Smooth muscle cell (in vitro differentiated cells): ENCODE measurements at regions not wholly inside any gene's neighbourhood (a gene's known extent, or its start where the extent isn't known, plus 50 kb on each side); places are given as distances from the start of the nearest gene placed in this dataset.

Source experiments
- DNase-seq: peaks from one replicate; lab custom pipeline; 2025; ENCODE audit not compliant: unreplicated experiment; lab: John Stamatoyannopoulos, UW
- H2AFZ ChIP-seq: fragments of 200-600 bp; sonication (generic); 2 replicates; pipeline ENCODE4 v1.6.0; 2016; ENCODE audit warnings: antibody characterized with exemption, low read depth, mild to moderate bottlenecking
- H3F3A ChIP-seq: fragments of 200-600 bp; sonication (generic); 2 replicates; pipeline ENCODE4 v1.6.0; 2017; ENCODE audit warnings: antibody characterized with exemption, low read depth
- H3K27ac ChIP-seq: fragments of 200-600 bp; sonication (generic); 2 replicates; pipeline ENCODE4 v1.5.1; 2016; ENCODE audit warnings: low read depth, mild to moderate bottlenecking
- H3K27me3 ChIP-seq: fragments of 200-600 bp; sonication (generic); 2 replicates; pipeline ENCODE4 v1.6.1; 2016; ENCODE audit warnings: low read depth, mild to moderate bottlenecking
- H3K36me3 ChIP-seq: fragments of 200-600 bp; sonication (generic); 2 replicates; pipeline ENCODE4 v1.5.1; 2016; ENCODE audit warnings: low read depth
- H3K4me1 ChIP-seq: fragments of 200-600 bp; sonication (generic); 2 replicates; pipeline ENCODE4 v1.5.1; 2016; ENCODE audit warnings: low read depth
- H3K4me2 ChIP-seq: fragments of 200-600 bp; sonication (generic); 2 replicates; pipeline ENCODE4 v1.6.0; 2016; ENCODE audit warnings: mild to moderate bottlenecking
- H3K4me3 ChIP-seq: fragments of 200-600 bp; sonication (generic); 2 replicates; pipeline ENCODE4 v1.5.1; 2016; ENCODE audit warnings: mild to moderate bottlenecking
- H3K79me2 ChIP-seq: fragments of 200-600 bp; sonication (generic); 2 replicates; pipeline ENCODE4 v1.6.0; 2016; ENCODE audit warnings: low read depth, mild to moderate bottlenecking
- H3K9ac ChIP-seq: fragments of 200-600 bp; sonication (generic); 2 replicates; pipeline ENCODE4 v1.6.0; 2016; ENCODE audit warnings: low read depth
- H3K9me3 ChIP-seq: fragments of 200-600 bp; sonication (generic); replicated peaks from 2 replicates; pipeline ENCODE4 v1.5.1; 2016; ENCODE audit warnings: low read depth
- H4K20me1 ChIP-seq: fragments of 200-600 bp; sonication (generic); 2 replicates; pipeline ENCODE4 v1.6.0; 2016; ENCODE audit warnings: low read depth
- WGBS: methylation state at CpG from one replicate; pipeline ENCODE4 v1.1.7; 2016; ENCODE audit warnings: low lambda C conversion rate; 5-methylcytosine and 5-hydroxymethylcytosine counted together
- TF ChIP-seq, protein P1 (sequence below): fragments of 200-600 bp; sonication (generic); IDR thresholded peaks from 2 replicates; pipeline ENCODE4 v1.5.1; 2017; ENCODE audit warnings: borderline replicate concordance, mild to moderate bottlenecking, antibody characterized with exemption; ENCODE audit not compliant: insufficient read depth, poor library complexity, severe bottlenecking

DNA sequence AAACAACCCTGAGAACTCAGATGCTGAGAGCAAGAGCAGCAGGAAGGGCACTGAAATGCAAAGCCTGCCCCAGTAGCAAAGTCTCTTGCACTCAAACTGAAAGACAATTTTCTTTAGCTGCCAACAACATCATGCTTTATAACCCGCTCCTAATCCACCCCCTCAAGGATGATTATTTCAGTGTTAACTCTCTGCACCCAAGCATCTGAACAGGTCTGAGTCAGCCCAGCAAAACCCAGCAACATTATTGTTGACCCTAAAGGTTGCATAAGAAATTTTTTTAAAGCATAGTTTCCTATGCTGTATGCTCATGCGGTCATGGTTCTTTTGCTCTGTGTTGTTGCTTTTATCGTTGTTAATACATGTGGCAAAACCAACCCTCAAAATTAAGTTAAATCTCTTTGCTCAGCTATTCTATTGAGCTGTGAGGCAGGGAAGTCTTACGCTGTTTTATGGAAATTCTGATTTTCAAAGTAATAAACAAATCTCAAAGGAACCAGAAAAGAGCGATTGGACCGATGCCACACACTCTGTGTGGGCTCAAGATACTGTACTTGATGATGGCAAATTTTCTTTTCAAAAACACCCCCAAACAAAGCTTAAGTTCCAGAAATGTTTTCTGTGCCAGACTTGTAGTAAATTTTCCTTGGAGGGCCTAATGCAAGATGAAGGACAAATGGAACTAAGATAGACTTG, 440.6 kb upstream of the MPDZ start:
- H3K4me2 ChIP-seq, result no peak overlapping the region
- no peaks in the 10 kb centered on the region for H4K20me1 ChIP-seq
- no peaks in the 10 kb centered on the region for H3F3A ChIP-seq
- H3K36me3 ChIP-seq, result no peaks in the 10 kb centered on the region
- no peak for DNase-seq
- H3K4me3 ChIP-seq, result no peak overlapping the region
- H3K79me2 ChIP-seq, result no peaks in the 10 kb centered on the region
- TF ChIP-seq, protein P1, sequence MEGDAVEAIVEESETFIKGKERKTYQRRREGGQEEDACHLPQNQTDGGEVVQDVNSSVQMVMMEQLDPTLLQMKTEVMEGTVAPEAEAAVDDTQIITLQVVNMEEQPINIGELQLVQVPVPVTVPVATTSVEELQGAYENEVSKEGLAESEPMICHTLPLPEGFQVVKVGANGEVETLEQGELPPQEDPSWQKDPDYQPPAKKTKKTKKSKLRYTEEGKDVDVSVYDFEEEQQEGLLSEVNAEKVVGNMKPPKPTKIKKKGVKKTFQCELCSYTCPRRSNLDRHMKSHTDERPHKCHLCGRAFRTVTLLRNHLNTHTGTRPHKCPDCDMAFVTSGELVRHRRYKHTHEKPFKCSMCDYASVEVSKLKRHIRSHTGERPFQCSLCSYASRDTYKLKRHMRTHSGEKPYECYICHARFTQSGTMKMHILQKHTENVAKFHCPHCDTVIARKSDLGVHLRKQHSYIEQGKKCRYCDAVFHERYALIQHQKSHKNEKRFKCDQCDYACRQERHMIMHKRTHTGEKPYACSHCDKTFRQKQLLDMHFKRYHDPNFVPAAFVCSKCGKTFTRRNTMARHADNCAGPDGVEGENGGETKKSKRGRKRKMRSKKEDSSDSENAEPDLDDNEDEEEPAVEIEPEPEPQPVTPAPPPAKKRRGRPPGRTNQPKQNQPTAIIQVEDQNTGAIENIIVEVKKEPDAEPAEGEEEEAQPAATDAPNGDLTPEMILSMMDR, result no peak
- WGBS, result 78% methylated on average over 6 of the region's 6 CpGs
- no peaks in the 10 kb centered on the region for H3K4me1 ChIP-seq
- no peak overlapping the region for H2AFZ ChIP-seq
- no peak overlapping the region for H3K9ac ChIP-seq
- peaks cover 10% of the 10 kb centered on the region for H3K9me3 ChIP-seq
- no peaks in the 10 kb centered on the region for H3K27me3 ChIP-seq
- H3K27ac ChIP-seq, result no peak overlapping the region

GRCh38 chr9:13719446-13719845, 440.0 kb upstream of the MPDZ start:
- Histone ChIP-seq H2AFZ (no peak overlapping the region), H4K20me1 (no peaks in the 10 kb centered on the region), H3K9me3 (peaks cover 10% of the 10 kb centered on the region), H3K79me2 (no peaks in the 10 kb centered on the region), H3K27me3 (no peaks in the 10 kb centered on the region), H3K4me3 (no peak overlapping the region), H3K36me3 (no peaks in the 10 kb centered on the region), H3F3A (no peaks in the 10 kb centered on the region), H3K4me1 (no peaks in the 10 kb centered on the region), H3K4me2 (no peak overlapping the region), H3K9ac (no peak overlapping the region), H3K27ac (no peak overlapping the region)
- TF ChIP-seq, protein P1, result no peak
- 72% methylated on average over 1 of the region's 1 CpG for WGBS
- DNase-seq, result no peak

- no peaks in the 10 kb centered on the region for H3F3A ChIP-seq
- H4K20me1 ChIP-seq, result no peaks in the 10 kb centered on the region
- WGBS, result 74% methylated on average over 5 of the region's 5 CpGs
- TF ChIP-seq, protein P1, result no peak
- no peak overlapping the region for H3K27ac ChIP-seq
- no peaks in the 10 kb centered on the region for H3K27me3 ChIP-seq
- H3K9ac ChIP-seq, result no peak overlapping the region
- peak overlapping the region; percentile 25 for H3K4me2 ChIP-seq
- DNase-seq, result no peak
- H2AFZ ChIP-seq, result no peak overlapping the region
- H3K4me1 ChIP-seq, result no peaks in the 10 kb centered on the region
- H3K79me2 ChIP-seq, result no peaks in the 10 kb centered on the region
- H3K4me3 ChIP-seq, result no peak overlapping the region
- H3K36me3 ChIP-seq, result no peaks in the 10 kb centered on the region
- H3K9me3 ChIP-seq, result peaks cover 10% of the 10 kb centered on the region
These were observed 439.0 kb upstream of the MPDZ start for GRCh38 chr9:13718539-13718938.

DNA sequence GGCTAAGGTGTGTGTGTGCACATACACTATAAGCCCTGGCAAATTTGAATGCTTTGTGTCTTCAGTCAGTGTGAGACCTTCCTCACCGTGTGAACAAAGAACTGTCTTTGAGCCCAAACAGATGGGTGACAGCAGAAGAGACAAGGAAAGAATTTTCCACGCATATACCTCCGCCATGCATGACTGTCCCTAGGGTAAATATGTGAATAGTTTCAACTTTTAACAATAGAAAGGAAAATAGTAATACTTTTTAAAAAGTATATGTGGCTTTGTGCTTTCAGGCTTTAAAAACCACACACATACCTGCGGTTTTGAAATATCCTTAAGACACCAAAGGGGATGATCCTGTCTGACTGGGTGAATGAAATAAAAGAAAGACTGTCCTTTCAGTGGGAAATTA, 438.6 kb upstream of the MPDZ start:
- Histone ChIP-seq H3K79me2 (no peaks in the 10 kb centered on the region), H3K27me3 (no peaks in the 10 kb centered on the region), H3K4me2 (peak overlapping the region; percentile 25), H3F3A (no peaks in the 10 kb centered on the region), H4K20me1 (no peaks in the 10 kb centered on the region), H3K9ac (no peak overlapping the region), H3K4me3 (no peak overlapping the region), H3K27ac (no peak overlapping the region), H3K36me3 (no peaks in the 10 kb centered on the region), H3K9me3 (peaks cover 10% of the 10 kb centered on the region), H3K4me1 (no peaks in the 10 kb centered on the region), H2AFZ (no peak overlapping the region)
- WGBS, result 55% methylated on average over 4 of the region's 4 CpGs
- no peak for DNase-seq
- TF ChIP-seq, protein P1, result no peak
